GM12801 (cell line): ENCODE measurements at regions not wholly inside any gene's neighbourhood (a gene's known extent, or its start where the extent isn't known, plus 50 kb on each side); places are given as distances from the start of the nearest gene placed in this dataset.

Experiments used
- CTCF ChIP-seq: IDR thresholded peaks from one replicate; pipeline ENCODE4 v1.5.1; 2011; ENCODE audit warnings: control low read depth; ENCODE audit not compliant: insufficient read length; ENCODE audit errors: extremely low read depth

- TF ChIP-seq CTCF, result no peak
Observed at GRCh38 chr12:65656891-65657351, 167.4 kb upstream of the HMGA2 start.

- no peak for TF ChIP-seq CTCF
Observed at GRCh38 chr12:65657635-65658034, 166.6 kb upstream of the HMGA2 start.

- TF ChIP-seq CTCF, result no peak
Observed at GRCh38 chr12:65658360-65658759, 165.9 kb upstream of the HMGA2 start.

- TF ChIP-seq CTCF, result no peak
Observed at GRCh38 chr12:65659681-65660080, 164.6 kb upstream of the HMGA2 start.

GRCh38 chr12:65660096-65660495 is 164.2 kb upstream of the HMGA2 start:
- no peak for TF ChIP-seq CTCF

GRCh38 chr12:65660836-65661235 is 163.4 kb upstream of the HMGA2 start:
- no peak for TF ChIP-seq CTCF

GRCh38 chr12:65662590-65662989 is 161.7 kb upstream of the HMGA2 start:
- TF ChIP-seq CTCF, result no peak

GRCh38 chr12:65663097-65663496 is 161.2 kb upstream of the HMGA2 start:
- no peak for TF ChIP-seq CTCF
